Transverse colon (tissue), 4 donors: ENCODE measurements at regions not wholly inside any gene's neighbourhood (a gene's known extent, or its start where the extent isn't known, plus 50 kb on each side); places are given as distances from the start of the nearest gene placed in this dataset.

ENCODE experiments used
- POLR2AphosphoS5 ChIP-seq, 3 donors: sonication (generic); formaldehyde crosslinking; IDR thresholded peaks; one replicate each; pipeline ENCODE4 v1.6.1; 2016; ENCODE audit warnings: antibody characterized with exemption in 3 of 3
- TF ChIP-seq, protein P1 (sequence below), 5 experiments: fragments of 200-600 bp in 3 of 5; fragments of 450-650 bp in 2 of 5; sonication (generic) in 3 of 5; IDR thresholded peaks; 1 replicate in 2 of 5; 2 replicates in 3 of 5; pipeline ENCODE4 v1.5.1; 2016 to 2017; ENCODE audit warnings: antibody characterized with exemption in 5 of 5, inconsistent platforms in 3 of 5, mild to moderate bottlenecking in 2 of 5, moderate library complexity in 1 of 5

DNA sequence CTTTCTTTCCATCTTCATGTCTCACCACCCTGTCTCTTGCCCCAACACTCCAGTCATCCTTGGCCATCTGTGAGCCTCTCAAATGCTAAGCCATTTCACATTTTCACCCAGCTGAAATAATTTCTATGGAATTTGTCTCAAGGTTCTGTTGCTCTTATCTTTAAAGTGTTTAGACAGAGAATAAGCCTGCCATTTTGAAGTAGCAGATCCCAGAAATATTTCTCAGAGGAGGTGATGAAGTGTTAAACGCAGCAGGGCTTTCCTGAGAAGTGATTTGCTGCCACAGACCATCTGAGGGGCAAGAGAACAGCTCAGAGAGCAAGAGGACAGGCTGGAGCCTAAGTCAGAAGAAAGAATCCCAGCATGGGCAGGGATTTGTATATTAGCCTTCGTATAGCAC lies 71.6 kb upstream of the CLMN start:
- TF ChIP-seq POLR2AphosphoS5 (IDR thresholded peaks at IDR 0.05): no peak
- TF ChIP-seq, protein P1, sequence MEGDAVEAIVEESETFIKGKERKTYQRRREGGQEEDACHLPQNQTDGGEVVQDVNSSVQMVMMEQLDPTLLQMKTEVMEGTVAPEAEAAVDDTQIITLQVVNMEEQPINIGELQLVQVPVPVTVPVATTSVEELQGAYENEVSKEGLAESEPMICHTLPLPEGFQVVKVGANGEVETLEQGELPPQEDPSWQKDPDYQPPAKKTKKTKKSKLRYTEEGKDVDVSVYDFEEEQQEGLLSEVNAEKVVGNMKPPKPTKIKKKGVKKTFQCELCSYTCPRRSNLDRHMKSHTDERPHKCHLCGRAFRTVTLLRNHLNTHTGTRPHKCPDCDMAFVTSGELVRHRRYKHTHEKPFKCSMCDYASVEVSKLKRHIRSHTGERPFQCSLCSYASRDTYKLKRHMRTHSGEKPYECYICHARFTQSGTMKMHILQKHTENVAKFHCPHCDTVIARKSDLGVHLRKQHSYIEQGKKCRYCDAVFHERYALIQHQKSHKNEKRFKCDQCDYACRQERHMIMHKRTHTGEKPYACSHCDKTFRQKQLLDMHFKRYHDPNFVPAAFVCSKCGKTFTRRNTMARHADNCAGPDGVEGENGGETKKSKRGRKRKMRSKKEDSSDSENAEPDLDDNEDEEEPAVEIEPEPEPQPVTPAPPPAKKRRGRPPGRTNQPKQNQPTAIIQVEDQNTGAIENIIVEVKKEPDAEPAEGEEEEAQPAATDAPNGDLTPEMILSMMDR (IDR thresholded peaks at IDR 0.05): no peak
